NCI-H146 (cell line): ENCODE measurements at regions not wholly inside any gene's neighbourhood (a gene's known extent, or its start where the extent isn't known, plus 50 kb on each side); places are given as distances from the start of the nearest gene placed in this dataset.
"Not testable (repeated sequence)": the region's sequence is repeated elsewhere in the genome, so short reads cannot be mapped to it uniquely, and the experiment has no call there.

Source experiments
- DNase-seq: peaks from one replicate; lab custom pipeline; 2025; lab: John Stamatoyannopoulos, UW

GRCh38 chr2:8604262-8604661, 77.6 kb upstream of the ID2 start:
- DNase-seq, result no peak

- DNase-seq, result no peak
These were observed 76.3 kb upstream of the ID2 start for GRCh38 chr2:8605351-8606065.

GRCh38 chr2:8606226-8606625, 75.6 kb upstream of the ID2 start:
- DNase-seq, result no peak

GRCh38 chr2:8606649-8607550, 75.0 kb upstream of the ID2 start:
- no peak for DNase-seq

- DNase-seq, result no peak
These were observed 74.2 kb upstream of the ID2 start for GRCh38 chr2:8607606-8608005.

GRCh38 chr2:8608411-8608954, 73.4 kb upstream of the ID2 start:
- no peak for DNase-seq

GRCh38 chr2:8609357-8609811, 72.5 kb upstream of the ID2 start:
- no peak for DNase-seq

GRCh38 chr2:8610775-8611174, 71.1 kb upstream of the ID2 start:
- not testable (repeated sequence) for DNase-seq

GRCh38 chr2:8611246-8611645, 70.6 kb upstream of the ID2 start:
- no peak for DNase-seq

GRCh38 chr2:8611700-8612099, 70.2 kb upstream of the ID2 start:
- DNase-seq, result no peak

- DNase-seq, result no peak
These were observed 69.1 kb upstream of the ID2 start for GRCh38 chr2:8612734-8613179.

GRCh38 chr2:8613207-8613999, 68.5 kb upstream of the ID2 start:
- not testable (repeated sequence) for DNase-seq

GRCh38 chr2:8614646-8615045, 67.2 kb upstream of the ID2 start:
- DNase-seq, result no peak

GRCh38 chr2:8615252-8615575, 66.6 kb upstream of the ID2 start:
- DNase-seq, result no peak

GRCh38 chr2:8615576-8616281, 66.1 kb upstream of the ID2 start:
- no peak for DNase-seq

- DNase-seq, result no peak
These were observed 64.8 kb upstream of the ID2 start for GRCh38 chr2:8617048-8617447.

- DNase-seq, result no peak
These were observed 64.3 kb upstream of the ID2 start for GRCh38 chr2:8617590-8617989.

GRCh38 chr2:8619071-8619470, 62.8 kb upstream of the ID2 start:
- no peak for DNase-seq

- DNase-seq, result peak; percentile 38
These were observed 61.1 kb upstream of the ID2 start for GRCh38 chr2:8620611-8621382.

- DNase-seq, result no peak
These were observed 59.5 kb upstream of the ID2 start for GRCh38 chr2:8622199-8622911.
